Liver (tissue), 8 donors: ENCODE measurements at regions not wholly inside any gene's neighbourhood (a gene's known extent, or its start where the extent isn't known, plus 50 kb on each side); places are given as distances from the start of the nearest gene placed in this dataset.

ENCODE experiments used
- DNase-seq: peaks from one replicate; pipeline ENCODE4 v3.0.0-alpha.2; 2017; ENCODE audit warnings: low spot score
- H3K27ac ChIP-seq, 2 donors: one replicate each; pipeline ENCODE4 v1.7.0; 2013; ENCODE audit warnings: inconsistent platforms in 2 of 2, low read length in 2 of 2, control low read depth in 1 of 2, low read depth in 1 of 2, mild to moderate bottlenecking in 1 of 2
- H3K27me3 ChIP-seq, 4 donors: one replicate each; pipeline versions ENCODE4 v1.6.1 to v1.7.0; 2013; ENCODE audit warnings: low read length in 3 of 4, inconsistent platforms in 1 of 4, mild to moderate bottlenecking in 1 of 4, moderate library complexity in 1 of 4; ENCODE audit not compliant: control insufficient read depth in 4 of 4, insufficient read depth in 4 of 4
- H3K36me3 ChIP-seq, 4 donors: one replicate each; pipeline versions ENCODE4 v1.6.1 to v1.7.0; 2013; ENCODE audit warnings: low read length in 3 of 4, mild to moderate bottlenecking in 3 of 4, low read depth in 1 of 4, moderate library complexity in 1 of 4; ENCODE audit not compliant: control insufficient read depth in 4 of 4, insufficient read depth in 3 of 4
- H3K4me1 ChIP-seq, 4 donors: one replicate each; pipeline versions ENCODE4 v1.6.1 to v1.7.0; 2013; ENCODE audit warnings: low read length in 3 of 4, mild to moderate bottlenecking in 3 of 4, moderate library complexity in 1 of 4; ENCODE audit not compliant: control insufficient read depth in 4 of 4, insufficient read depth in 4 of 4
- H3K4me3 ChIP-seq, 3 donors: one replicate each; pipeline versions ENCODE4 v1.6.1 to v1.7.0; 2013; ENCODE audit warnings: low read length in 3 of 3, control low read depth in 1 of 3, low read depth in 1 of 3, mild to moderate bottlenecking in 1 of 3
- H3K9ac ChIP-seq, 2 donors: one replicate each; pipeline ENCODE4 v1.7.0; 2013; ENCODE audit warnings: low read length in 2 of 2, mild to moderate bottlenecking in 2 of 2, moderate library complexity in 2 of 2, control low read depth in 1 of 2, low read depth in 1 of 2
- H3K9me3 ChIP-seq, 4 donors: one replicate each; pipeline versions ENCODE4 v1.6.1 to v1.7.0; 2013; ENCODE audit warnings: low read length in 3 of 4; ENCODE audit not compliant: control insufficient read depth in 4 of 4
- CTCF ChIP-seq: fragments of 150-350 bp; IDR thresholded peaks from 2 replicates; pipeline ENCODE4 v1.5.1; 2017; ENCODE audit warnings: improper control_type of control experiment, low read depth, low read length; ENCODE audit not compliant: missing input control
- EGR1 ChIP-seq, 2 donors: IDR thresholded peaks; 2 replicates each; pipeline ENCODE4 v1.6.1; 2016 to 2018; ENCODE audit warnings: antibody characterized with exemption in 2 of 2, low read depth in 2 of 2
- FOXA1 ChIP-seq: IDR thresholded peaks from 2 replicates; pipeline ENCODE4 v1.6.1; 2016; ENCODE audit warnings: antibody characterized with exemption
- FOXA2 ChIP-seq: IDR thresholded peaks from 2 replicates; pipeline ENCODE4 v1.6.1; 2016; ENCODE audit warnings: antibody characterized with exemption
- GABPA ChIP-seq, 2 donors: IDR thresholded peaks in 1 of 2; conservative IDR thresholded peaks in 1 of 2; 2 replicates each; pipeline ENCODE4 v1.6.1; 2016; ENCODE audit warnings: antibody characterized with exemption in 2 of 2, mild to moderate bottlenecking in 1 of 2, moderate library complexity in 1 of 2
- HNF4A ChIP-seq, 2 donors: conservative IDR thresholded peaks; 2 replicates each; pipeline ENCODE4 v1.6.1; 2016; ENCODE audit warnings: antibody characterized with exemption in 2 of 2, mild to moderate bottlenecking in 2 of 2
- HNF4G ChIP-seq: IDR thresholded peaks from 2 replicates; pipeline ENCODE4 v1.6.1; 2016; ENCODE audit warnings: antibody characterized with exemption
- JUND ChIP-seq, 2 donors: IDR thresholded peaks; 2 replicates each; pipeline ENCODE4 v1.6.1; 2016; ENCODE audit warnings: antibody characterized with exemption in 2 of 2
- NR2F2 ChIP-seq: IDR thresholded peaks from 2 replicates; pipeline ENCODE4 v1.6.1; 2016; ENCODE audit warnings: antibody characterized with exemption
- RAD21 ChIP-seq, 2 donors: IDR thresholded peaks; 2 replicates each; pipeline ENCODE4 v1.6.1; 2016; ENCODE audit warnings: antibody characterized with exemption in 2 of 2, mild to moderate bottlenecking in 2 of 2
- RXRA ChIP-seq, 2 donors: IDR thresholded peaks; 2 replicates each; pipeline ENCODE4 v1.6.1; 2017 to 2018; ENCODE audit warnings: antibody characterized with exemption in 2 of 2, mild to moderate bottlenecking in 1 of 2
- SP1 ChIP-seq: IDR thresholded peaks from 2 replicates; pipeline ENCODE4 v1.6.1; 2018; ENCODE audit warnings: antibody characterized with exemption, mild to moderate bottlenecking
- TAF1 ChIP-seq: conservative IDR thresholded peaks from 2 replicates; pipeline ENCODE4 v1.6.1; 2016; ENCODE audit warnings: antibody characterized with exemption, mild to moderate bottlenecking
- YY1 ChIP-seq: IDR thresholded peaks from 2 replicates; pipeline ENCODE4 v1.6.1; 2016; ENCODE audit warnings: antibody characterized with exemption, mild to moderate bottlenecking
- ZBTB33 ChIP-seq: IDR thresholded peaks from 2 replicates; pipeline ENCODE4 v1.6.1; 2016; ENCODE audit warnings: antibody characterized with exemption
- WGBS: extraction: QIAGEN DNeasy Blood & Tissue Kit; methylation state at CpG from one replicate; pipeline ENCODE4 v1.1.7; 2013; 5-methylcytosine and 5-hydroxymethylcytosine counted together
- TF ChIP-seq, protein P1 (sequence below): IDR thresholded peaks from 2 replicates; pipeline ENCODE4 v1.6.1; 2016; ENCODE audit warnings: antibody characterized with exemption, mild to moderate bottlenecking
- TF ChIP-seq, protein P2 (sequence below): IDR thresholded peaks from 2 replicates; pipeline ENCODE4 v1.6.1; 2016; ENCODE audit warnings: antibody characterized with exemption
- TF ChIP-seq, protein P3 (sequence below): IDR thresholded peaks from 2 replicates; pipeline ENCODE4 v1.6.1; 2016; ENCODE audit warnings: antibody characterized with exemption
- donor health status: healthy.
- donor health status: healthy.
- donor health status: healthy.
- donor health status: healthy.
- donor health status: healthy.

GRCh38 chr10:120984221-120984620, 133.1 kb downstream of the WDR11 start:
- H3K4me3 ChIP-seq: no peak overlapping the region
- 77% methylated on average over 4 of the region's 4 CpGs for WGBS
- DNase-seq: no peak
- no peaks in the 10 kb centered on the region for H3K36me3 ChIP-seq
- no peaks in the 10 kb centered on the region for H3K27me3 ChIP-seq
- no peak overlapping the region for H3K27ac ChIP-seq
- TF ChIP-seq FOXA1: no peak
- TF ChIP-seq RAD21 (IDR thresholded peaks at IDR 0.05): no peak
- TF ChIP-seq NR2F2: no peak
- TF ChIP-seq HNF4A (conservative IDR thresholded peaks at IDR 0.05): no peak
- TF ChIP-seq SP1: no peak
- TF ChIP-seq GABPA (IDR thresholded peaks at IDR 0.05 in 1 of 2, conservative IDR thresholded peaks at IDR 0.05 in 1 of 2): no peak
- no peak for TF ChIP-seq ZBTB33
- TF ChIP-seq EGR1 (IDR thresholded peaks at IDR 0.05; ENCODE audit: low read depth in 2 of 2): no peak
- TF ChIP-seq CTCF: no peak
- TF ChIP-seq, protein P1, sequence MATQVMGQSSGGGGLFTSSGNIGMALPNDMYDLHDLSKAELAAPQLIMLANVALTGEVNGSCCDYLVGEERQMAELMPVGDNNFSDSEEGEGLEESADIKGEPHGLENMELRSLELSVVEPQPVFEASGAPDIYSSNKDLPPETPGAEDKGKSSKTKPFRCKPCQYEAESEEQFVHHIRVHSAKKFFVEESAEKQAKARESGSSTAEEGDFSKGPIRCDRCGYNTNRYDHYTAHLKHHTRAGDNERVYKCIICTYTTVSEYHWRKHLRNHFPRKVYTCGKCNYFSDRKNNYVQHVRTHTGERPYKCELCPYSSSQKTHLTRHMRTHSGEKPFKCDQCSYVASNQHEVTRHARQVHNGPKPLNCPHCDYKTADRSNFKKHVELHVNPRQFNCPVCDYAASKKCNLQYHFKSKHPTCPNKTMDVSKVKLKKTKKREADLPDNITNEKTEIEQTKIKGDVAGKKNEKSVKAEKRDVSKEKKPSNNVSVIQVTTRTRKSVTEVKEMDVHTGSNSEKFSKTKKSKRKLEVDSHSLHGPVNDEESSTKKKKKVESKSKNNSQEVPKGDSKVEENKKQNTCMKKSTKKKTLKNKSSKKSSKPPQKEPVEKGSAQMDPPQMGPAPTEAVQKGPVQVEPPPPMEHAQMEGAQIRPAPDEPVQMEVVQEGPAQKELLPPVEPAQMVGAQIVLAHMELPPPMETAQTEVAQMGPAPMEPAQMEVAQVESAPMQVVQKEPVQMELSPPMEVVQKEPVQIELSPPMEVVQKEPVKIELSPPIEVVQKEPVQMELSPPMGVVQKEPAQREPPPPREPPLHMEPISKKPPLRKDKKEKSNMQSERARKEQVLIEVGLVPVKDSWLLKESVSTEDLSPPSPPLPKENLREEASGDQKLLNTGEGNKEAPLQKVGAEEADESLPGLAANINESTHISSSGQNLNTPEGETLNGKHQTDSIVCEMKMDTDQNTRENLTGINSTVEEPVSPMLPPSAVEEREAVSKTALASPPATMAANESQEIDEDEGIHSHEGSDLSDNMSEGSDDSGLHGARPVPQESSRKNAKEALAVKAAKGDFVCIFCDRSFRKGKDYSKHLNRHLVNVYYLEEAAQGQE: no peak
- TF ChIP-seq HNF4G: no peak
- TF ChIP-seq TAF1: no peak
- TF ChIP-seq YY1: no peak
- TF ChIP-seq FOXA2: no peak
- TF ChIP-seq JUND (IDR thresholded peaks at IDR 0.05): no peak
- TF ChIP-seq, protein P2, sequence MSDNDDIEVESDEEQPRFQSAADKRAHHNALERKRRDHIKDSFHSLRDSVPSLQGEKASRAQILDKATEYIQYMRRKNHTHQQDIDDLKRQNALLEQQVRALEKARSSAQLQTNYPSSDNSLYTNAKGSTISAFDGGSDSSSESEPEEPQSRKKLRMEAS: no peak
- no peak for TF ChIP-seq RXRA (IDR thresholded peaks at IDR 0.05)
- TF ChIP-seq, protein P3, sequence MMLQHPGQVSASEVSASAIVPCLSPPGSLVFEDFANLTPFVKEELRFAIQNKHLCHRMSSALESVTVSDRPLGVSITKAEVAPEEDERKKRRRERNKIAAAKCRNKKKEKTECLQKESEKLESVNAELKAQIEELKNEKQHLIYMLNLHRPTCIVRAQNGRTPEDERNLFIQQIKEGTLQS: no peak
- peaks cover 6 to 15% (median 8%) of the 10 kb centered on the region in 4 donors for H3K9me3 ChIP-seq
- no peak overlapping the region for H3K9ac ChIP-seq
- peaks cover 0 to 4% (median 3%) of the 10 kb centered on the region in 4 donors for H3K4me1 ChIP-seq
